ENCODE measurements at regions not wholly inside any gene's neighbourhood (a gene's known extent, or its start where the extent isn't known, plus 50 kb on each side); places are given as distances from the start of the nearest gene placed in this dataset.
"Not testable (repeated sequence)": the region's sequence is repeated elsewhere in the genome, so short reads cannot be mapped to it uniquely, and the experiment has no call there.

DNA sequence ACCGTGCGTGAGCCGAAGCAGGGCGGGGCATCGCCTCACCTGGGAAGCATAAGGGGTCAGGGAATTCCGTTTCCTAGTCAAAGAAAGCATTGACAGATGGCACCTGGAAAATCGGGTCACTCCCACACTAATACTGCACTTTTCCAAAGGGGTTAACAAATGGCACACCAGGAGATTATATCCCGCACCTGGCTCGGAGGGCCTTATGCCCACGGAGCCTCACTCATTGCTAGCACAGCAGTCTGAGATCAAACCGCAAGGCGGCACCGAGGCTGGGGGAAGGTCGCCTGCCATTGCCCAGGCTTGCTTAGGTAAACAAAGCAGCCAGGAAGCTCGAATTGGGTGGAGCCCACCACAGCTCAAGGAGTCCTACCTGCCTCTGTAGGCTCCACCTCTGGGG, 1698.1 kb downstream of the TP53TG3F start:
- in situ Hi-C loops (cut with HindIII; ENCODE audit: low pct_ligation_motif_present, low pct_unique_long_range_greater_than_20kb, low sequenced_read_pairs); DNase-seq: not testable (repeated sequence)

DNA sequence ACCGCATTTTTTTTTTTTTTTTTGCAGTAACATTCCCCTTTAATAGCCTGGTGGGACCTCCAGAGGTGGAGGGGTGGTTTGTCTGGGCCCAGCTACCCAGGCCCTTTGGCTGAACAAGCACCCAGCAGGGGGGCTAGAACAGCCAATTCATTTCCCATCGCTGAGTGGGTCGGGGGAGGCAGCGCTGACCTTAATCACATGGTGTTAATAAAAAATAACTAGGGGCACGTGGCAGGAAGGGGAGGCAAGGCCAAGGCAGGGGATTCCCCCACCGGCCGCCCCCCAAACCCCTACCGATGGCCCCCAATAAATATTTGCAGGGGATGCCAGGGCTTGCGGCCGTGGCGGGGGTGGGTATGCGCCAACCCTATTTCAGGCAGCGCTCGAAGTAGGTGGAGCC, 1709.9 kb downstream of the TP53TG3F start:
- DNase-seq; in situ Hi-C loops (cut with HindIII; ENCODE audit: low pct_ligation_motif_present, low pct_unique_long_range_greater_than_20kb, low sequenced_read_pairs): not testable (repeated sequence)

DNA sequence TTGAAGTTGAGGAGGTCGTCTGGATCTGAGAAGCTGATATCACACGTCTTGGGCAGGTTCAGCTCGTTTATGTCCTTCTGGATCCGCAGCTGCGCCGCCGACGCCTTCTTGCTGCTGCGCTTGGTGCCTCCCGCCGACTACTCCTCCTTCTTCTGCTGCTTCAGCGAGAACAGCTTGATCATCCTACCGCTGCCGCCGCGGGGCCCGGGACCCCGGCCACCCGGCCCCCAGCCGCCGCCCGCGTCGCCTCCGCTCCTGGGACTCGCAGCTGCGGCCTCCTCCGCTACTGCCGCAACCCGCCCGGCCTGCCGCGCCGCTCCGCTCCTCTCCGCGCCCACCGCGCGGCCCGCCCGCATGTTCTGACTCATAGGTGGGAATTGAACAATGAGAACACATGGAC, 1710.6 kb downstream of the TP53TG3F start:
- in situ Hi-C loops (cut with HindIII; ENCODE audit: low pct_ligation_motif_present, low pct_unique_long_range_greater_than_20kb, low sequenced_read_pairs); DNase-seq: not testable (repeated sequence)

DNA sequence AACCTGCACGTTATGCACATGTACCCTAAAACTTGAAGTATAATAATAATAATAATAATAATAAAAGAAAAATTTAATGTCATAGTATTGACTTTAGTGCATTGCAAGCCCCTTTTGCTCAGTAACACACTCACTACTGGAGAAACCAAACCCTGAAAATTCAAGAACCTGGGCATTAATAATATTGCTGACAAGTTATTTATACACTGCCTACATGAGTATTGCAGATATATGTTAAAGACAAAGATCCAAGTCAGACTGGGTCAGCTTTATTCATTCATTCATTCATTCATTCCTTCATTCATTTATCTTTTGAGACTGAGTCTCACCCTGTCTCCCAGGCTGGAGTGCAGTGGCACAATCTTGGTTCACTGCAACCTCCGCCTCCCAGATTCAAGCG, 1711.2 kb downstream of the TP53TG3F start:
- in situ Hi-C loops (cut with HindIII; ENCODE audit: low pct_ligation_motif_present, low pct_unique_long_range_greater_than_20kb, low sequenced_read_pairs), result no loop called here
- no peak for DNase-seq

DNA sequence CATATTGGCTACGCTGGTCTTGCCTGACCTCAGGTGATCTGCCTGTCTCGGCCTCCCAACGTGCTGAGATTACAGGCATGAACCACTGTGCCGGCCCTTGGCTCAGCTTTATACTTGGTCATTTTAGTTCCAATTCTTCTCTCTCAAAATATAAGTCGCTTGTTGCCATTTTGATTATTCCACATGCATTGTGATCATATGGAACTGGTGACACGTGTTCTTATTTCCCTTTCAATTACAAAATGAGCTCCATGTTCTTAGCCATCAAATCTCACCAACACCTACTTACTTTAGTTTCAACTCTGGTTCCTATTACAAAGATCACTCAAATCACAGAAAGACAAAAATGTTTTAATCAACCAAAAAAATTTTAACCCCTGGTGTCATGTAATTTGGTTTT, 1711.7 kb downstream of the TP53TG3F start:
- no peak for DNase-seq
- in situ Hi-C loops (cut with HindIII; ENCODE audit: low pct_ligation_motif_present, low pct_unique_long_range_greater_than_20kb, low sequenced_read_pairs), result no loop called here

DNA sequence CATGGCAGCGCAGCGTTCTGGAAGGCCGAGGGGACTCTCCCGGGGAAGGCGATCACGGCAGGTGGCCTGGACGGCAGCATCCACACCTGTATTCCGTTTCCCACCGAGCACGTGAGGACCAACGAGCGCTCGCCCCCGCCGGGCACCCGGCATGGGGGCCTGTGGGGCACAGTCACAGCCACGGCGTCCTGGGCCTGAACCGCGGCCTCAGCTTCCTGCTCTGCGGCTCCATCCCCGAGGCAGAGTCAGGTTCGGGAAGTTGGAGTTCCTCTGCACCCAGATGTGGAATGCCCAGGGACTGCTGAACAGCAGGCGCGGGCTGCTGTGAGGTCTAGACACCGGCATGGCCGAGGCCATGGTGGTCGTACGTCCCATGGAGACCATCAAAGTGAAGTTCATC, 1713.9 kb downstream of the TP53TG3F start:
- in situ Hi-C loops (cut with HindIII; ENCODE audit: low pct_ligation_motif_present, low pct_unique_long_range_greater_than_20kb, low sequenced_read_pairs), result no loop called here
- DNase-seq, result no peak

DNA sequence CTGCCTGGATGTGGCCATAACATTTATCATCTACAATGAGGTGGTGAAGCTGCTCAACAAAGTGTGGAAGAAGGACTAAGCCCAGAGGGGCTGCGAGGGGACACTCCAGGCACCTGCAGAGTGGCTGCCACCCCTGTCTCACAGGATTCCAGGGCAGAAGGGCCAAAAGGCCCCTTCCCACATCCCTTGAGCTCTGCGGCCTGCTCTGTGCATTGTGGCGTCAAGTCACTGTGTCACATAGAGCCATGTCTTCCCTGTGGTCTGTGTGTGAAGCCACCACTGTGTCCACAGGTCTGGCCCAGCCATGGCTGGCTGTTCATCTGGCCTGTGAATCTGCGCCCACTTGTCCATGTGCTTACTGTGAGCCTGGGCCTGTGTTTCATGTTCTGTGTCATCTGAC, 1714.6 kb downstream of the TP53TG3F start:
- DNase-seq, result no peak
- in situ Hi-C loops (cut with HindIII; ENCODE audit: low pct_ligation_motif_present, low pct_unique_long_range_greater_than_20kb, low sequenced_read_pairs), result no loop called here

DNA sequence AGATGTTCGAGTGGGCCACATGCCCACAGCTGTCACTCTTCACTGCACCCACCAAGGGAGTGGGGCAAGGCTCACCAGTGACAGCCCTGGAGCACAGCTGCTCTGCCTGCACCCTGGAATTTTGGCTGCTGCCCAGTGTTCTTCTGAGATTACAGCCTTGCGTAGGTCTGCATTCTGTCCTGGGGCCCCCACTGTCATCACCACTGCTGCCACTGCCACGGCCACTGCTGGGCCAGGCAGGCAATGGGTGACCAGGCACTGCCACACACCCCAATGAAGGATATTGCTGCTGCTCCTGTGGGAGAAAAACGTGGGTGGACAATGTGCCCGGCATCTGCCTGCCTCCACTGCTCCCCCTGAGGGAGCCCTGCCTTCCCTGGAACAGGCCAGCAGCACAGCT, 1717.0 kb downstream of the TP53TG3F start:
- no peak for DNase-seq
- in situ Hi-C loops (cut with HindIII; ENCODE audit: low pct_ligation_motif_present, low pct_unique_long_range_greater_than_20kb, low sequenced_read_pairs), result no loop called here

DNA sequence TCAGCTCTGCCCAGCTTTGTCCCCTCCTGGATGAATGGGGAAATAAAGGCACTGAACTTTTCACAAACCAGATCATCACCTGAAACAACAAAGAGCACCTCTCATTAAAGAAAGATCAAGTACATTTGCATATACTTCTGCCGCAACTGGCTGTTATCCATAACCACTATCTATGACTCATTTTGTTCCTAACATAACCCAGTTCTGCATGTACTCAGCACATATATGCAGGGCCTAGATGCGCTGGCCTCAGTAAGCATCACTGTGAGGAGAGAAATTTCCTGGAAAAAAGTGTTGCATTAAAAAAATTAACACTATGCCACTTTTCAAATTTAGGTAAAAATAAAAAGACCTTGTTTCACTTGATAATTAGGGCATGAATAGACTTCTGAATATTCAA, 1718.4 kb downstream of the TP53TG3F start:
- in situ Hi-C loops (cut with HindIII; ENCODE audit: low pct_ligation_motif_present, low pct_unique_long_range_greater_than_20kb, low sequenced_read_pairs), result no loop called here
- no peak for DNase-seq

DNA sequence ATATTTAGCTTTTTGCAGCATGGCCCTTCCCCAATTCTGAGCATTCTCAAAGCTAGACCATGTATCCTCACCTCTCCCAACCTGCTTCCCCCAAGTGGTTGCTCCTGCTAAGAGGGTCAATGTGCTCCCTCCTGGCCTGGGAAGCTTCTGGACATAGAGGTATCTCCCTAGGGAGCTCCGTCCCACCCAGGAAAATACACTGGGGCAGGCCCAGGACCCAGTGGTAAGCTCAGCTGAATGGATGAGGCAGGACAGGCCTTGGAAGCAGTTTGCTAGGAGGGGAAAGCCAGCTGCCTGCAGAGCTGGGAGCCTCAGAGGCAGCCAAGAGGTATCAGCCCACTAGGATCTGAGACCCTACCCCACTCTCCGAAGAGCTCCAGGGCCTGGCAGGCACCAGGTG, 1721.6 kb downstream of the TP53TG3F start:
- in situ Hi-C loops (cut with HindIII; ENCODE audit: low pct_ligation_motif_present, low pct_unique_long_range_greater_than_20kb, low sequenced_read_pairs), result no loop called here
- DNase-seq, result no peak

DNA sequence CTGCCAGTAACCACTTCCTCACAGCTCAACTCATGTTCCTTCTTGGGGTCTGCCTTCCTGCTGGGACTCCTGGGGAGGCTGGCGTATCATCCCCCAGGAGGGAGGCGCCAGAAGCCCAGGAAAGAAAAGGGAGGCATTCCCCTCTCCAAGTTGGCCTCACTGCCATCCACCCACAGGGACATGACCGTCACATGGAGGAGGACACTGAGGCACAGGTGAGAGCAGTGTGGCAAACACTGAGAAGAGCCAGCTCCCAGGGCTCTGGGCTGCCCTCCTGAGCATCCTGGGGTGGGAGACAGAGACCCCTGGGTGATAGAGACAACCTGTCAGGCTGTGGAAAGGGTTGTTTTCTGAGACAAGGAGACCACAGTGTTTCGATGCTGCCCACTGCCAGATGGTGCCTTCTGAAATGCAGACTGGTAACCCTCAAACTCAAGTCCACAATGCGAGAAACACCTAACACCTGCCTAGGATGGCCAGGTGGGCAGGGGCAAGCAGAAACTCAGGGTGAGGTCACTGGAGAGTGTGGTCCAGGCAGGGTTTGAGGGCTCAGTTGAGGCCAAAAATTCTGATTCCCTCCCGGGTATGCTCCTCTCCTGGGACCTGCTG, 1722.1 kb downstream of the TP53TG3F start:
- DNase-seq, result no peak
- in situ Hi-C loops (cut with HindIII; ENCODE audit: low pct_ligation_motif_present, low pct_unique_long_range_greater_than_20kb, low sequenced_read_pairs), result no loop called here

DNA sequence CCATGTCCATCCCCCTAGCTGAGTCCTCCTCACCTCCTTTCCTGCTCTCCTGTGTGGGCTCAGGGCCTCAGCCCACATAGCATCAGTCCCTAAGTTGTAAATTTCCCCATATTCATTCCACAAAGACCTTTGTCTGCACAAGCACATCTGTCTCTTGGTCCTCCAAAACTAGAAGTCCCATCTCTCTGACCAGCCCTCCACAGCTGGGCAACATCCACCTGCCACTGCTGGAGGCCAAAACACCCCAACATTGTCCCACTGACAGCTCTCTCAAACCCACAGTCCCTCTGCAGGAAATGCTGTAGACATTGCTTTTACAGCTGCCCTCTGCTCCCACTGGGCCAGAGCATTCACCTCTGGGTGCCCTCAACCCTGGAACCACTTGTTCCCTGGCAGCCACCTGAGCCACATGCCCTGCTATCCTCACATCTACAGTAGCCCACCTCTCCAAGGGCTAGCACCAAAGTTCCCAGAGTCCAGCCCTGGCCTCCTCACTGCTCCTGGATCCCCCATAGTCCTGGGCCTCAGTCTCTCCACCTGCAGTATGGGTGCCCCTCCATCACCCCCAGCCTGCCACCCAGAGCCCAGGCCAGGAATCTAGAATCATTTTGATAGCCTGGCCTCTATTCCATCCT, 1722.7 kb downstream of the TP53TG3F start:
- DNase-seq, result no peak
- in situ Hi-C loops (cut with HindIII; ENCODE audit: low pct_ligation_motif_present, low pct_unique_long_range_greater_than_20kb, low sequenced_read_pairs), result no loop called here

DNA sequence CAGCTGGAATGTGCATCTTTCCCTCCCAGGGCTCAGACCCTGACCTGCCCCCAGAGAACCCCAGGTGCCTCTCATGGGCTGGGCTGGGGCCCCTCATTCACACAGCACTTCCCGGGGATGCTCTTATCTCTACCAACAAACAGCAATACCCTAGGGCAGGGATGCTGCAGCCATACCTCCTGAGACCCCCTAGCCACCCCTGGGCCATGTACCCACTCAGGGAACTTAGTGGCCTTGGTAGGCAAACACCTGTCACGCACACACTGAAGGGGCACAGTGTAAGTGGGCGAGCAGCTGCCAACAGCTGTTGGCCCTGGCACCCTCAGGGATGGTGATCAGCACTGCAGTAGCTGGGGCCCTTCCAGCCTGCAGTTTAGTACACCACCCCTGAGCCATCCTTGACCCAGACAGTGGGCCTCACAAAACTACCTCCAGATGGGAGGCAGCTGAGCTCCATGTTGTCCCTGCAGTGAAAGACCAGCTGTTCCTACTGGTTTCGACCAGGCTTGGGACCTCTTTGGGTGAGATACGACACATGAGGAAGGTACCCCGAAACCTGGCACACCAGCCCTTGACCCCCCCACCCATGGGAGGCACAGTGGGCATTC, 1723.6 kb downstream of the TP53TG3F start:
- in situ Hi-C loops (cut with HindIII; ENCODE audit: low pct_ligation_motif_present, low pct_unique_long_range_greater_than_20kb, low sequenced_read_pairs), result no loop called here
- no peak for DNase-seq

DNA sequence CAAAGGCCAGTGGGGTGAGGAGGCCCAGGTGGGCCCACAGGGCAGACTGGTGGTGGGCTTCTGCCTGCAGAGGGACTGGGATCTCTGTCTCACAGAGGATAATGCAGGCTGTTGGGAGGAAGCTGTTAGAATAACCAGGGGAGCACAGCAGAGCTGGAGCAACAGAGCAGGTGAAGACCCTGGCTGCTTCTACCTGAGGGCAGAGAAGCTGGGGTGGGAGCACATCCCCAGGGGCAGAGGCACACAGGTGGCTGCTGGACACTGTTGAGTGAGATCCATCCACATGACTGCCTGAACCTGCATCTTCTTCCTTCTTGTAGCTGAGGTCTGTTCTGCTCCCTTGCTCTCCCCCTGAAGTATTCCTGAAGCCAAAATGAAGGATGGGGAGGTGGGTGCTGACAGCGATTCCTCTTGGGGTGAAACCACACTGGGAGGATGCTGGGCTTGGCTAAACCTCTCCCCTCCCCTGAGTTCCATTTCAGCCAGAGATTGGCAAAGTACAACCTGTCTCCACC, 1725.0 kb downstream of the TP53TG3F start:
- in situ Hi-C loops (cut with HindIII; ENCODE audit: low pct_ligation_motif_present, low pct_unique_long_range_greater_than_20kb, low sequenced_read_pairs), result no loop called here
- DNase-seq, result no peak

DNA sequence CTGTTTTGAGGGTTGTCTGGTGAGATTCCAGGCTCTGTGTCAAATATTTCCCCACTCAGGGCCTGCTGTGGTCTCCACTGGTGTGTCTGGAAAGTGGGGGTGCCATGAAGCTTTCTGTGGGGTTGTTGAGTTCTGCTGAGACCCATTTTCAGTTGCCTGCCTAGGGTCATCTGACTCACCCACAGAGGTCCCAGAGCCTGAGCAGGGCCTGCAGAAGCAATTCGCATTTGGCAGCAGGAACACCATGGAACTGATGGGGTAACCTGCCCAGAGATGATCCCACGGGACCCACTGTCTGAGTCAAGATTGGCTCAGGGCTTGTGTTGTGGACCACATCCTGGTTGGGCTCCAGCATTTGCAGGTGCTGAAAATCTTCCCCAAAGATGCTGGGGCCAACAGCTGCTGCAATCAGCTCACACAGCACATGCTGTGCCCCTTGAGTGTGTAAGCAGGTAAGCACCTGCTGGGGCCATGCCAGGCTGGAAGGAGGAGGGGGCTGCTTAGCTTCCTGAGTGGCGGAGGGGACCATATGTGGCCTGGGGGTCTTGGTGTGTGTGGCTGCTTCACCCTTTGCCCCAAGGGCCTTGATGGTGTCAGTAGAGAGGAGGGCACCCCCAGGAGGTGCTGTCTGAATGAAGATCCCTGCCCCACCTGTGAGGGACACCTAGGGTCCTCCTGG, 1726.1 kb downstream of the TP53TG3F start:
- DNase-seq, result no peak
- in situ Hi-C loops (cut with HindIII; ENCODE audit: low pct_ligation_motif_present, low pct_unique_long_range_greater_than_20kb, low sequenced_read_pairs), result no loop called here

DNA sequence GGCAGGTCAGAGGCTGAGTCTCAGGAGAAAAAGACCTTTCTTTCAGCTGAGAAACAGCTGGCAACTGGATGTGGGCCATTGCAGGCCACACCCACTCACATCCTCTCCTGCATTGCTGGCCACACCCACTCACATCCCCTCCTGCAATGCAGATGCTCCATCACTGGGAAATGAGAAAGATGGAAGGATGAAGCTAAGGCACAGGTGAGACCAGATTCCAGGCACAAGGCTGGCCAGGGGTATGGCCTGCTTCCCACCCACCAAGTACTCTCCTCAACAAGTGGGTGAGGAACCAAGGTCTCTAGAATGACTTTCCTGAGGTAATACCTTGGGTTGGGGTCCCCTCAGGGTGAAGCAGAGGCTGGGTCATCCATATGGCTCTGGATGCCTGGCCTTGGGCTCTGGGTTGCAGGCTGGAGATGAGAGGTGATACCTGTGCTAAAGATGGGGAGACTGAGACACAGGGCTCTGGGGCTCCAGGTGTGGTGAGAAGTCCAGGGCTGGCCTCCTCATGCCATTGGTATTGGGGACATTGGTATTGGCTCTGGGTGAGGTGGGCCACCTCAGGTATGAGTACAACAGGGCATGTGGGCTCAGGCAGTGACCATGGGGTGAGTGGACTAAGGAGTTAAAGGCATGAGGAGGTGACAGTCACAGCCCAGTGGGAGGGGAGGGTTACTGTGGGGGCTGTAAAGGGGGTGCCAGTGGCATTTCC, 1726.8 kb downstream of the TP53TG3F start:
- in situ Hi-C loops (cut with HindIII; ENCODE audit: low pct_ligation_motif_present, low pct_unique_long_range_greater_than_20kb, low sequenced_read_pairs), result no loop called here
- no peak for DNase-seq

DNA sequence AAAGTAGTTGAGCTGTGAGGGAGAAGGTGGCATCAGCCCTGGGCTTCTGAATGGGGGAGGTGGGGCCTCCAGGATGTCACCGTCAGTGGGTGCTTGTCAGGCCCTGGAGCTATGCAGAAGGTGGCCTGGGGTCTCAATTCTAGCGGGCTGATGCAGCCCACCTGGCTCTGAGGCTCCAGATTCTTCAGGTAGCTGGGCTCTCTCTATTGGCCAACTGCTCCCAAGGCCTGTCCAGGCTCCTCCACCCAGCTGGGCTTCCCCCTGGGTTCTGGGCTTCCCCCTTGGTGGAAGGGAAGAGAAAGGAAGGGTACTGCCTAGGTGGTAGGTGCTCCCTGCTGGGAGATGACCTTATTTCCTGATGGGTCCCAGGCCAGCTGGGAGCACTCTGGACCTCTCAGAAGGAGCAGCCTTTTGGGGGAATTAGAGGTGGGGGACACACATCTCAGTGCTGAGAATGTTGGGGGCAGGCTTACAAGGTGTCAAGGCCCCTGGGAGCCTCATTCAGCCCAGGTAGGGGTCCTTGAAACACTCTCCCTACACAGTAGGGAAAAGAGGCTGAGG, 1728.3 kb downstream of the TP53TG3F start:
- in situ Hi-C loops (cut with HindIII; ENCODE audit: low pct_ligation_motif_present, low pct_unique_long_range_greater_than_20kb, low sequenced_read_pairs), result no loop called here
- no peak for DNase-seq

DNA sequence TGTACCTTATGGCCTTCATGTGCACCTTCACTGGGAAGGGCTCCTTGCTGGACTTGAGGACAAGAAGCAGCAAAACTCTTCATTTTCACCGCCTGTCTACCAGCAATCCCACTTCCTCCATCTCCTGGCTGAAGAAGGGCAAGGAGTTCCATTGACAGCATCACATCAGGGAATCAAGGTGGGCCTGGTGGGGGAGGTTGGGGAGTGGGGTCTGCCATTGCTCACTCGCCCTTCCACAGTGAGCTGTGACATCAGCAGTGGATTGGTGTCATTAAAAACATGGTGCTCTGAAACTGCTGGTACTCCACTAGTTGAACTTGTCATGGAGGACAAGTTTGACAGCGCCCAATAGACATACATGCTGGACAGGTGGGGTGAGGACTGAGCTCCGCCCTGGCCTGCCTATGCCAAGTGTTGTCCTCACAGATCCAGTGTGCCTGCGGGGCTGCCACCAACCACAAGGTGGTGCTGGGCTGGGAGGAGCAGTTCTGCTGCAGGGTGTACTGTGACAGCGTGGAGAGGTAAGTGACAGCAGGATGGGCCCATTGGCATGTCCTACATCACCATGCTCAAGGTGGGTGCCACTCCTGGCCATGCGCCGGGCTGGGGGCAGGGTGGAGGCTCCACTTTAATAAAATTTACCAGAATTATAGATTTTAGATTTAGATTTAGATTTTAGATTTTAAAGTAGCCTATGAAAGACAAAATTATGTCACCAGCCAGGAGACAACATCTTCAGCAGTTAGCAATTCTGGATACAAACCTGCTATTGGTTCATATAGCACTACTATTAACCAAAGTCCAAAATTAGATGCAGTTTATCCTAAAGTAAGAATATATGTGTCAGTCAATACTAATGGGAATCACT, 1729.1 kb downstream of the TP53TG3F start:
- DNase-seq, result peak; percentile 61
- in situ Hi-C loops (cut with HindIII; ENCODE audit: low pct_ligation_motif_present, low pct_unique_long_range_greater_than_20kb, low sequenced_read_pairs), result no loop called here

Data from ACHN (cell line).